VCaP (cell line): ENCODE measurements at regions not wholly inside any gene's neighbourhood (a gene's known extent, or its start where the extent isn't known, plus 50 kb on each side); places are given as distances from the start of the nearest gene placed in this dataset.

Experiments used
- H3K27ac ChIP-seq: fragments of 450-650 bp; 2 replicates; pipeline ENCODE4 v1.5.1; 2017
- TF ChIP-seq, protein P1 (sequence below): fragments of 450-650 bp; conservative IDR thresholded peaks from 2 replicates; pipeline ENCODE4 v1.5.1; 2017; ENCODE audit warnings: mild to moderate bottlenecking, moderate library complexity

DNA sequence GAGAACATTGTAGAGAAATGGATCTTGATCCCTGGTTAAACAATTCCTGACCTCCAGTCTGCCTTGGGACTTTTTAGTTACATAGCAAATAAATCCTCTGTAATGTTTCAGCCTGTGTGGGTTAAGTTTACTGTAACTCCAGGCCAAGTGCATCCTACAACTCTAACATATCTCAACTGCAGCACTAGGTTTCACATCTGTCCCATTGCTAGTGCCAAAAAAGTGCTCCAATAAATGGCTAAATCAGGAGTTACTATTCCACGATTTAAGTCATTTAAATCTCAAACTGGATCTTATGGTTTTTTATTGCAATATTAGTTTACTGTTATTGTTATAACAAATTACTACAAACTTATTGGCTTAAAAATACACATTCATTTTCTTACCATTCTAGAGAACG, 479.6 kb downstream of the GPAM start:
- TF ChIP-seq, protein P1, sequence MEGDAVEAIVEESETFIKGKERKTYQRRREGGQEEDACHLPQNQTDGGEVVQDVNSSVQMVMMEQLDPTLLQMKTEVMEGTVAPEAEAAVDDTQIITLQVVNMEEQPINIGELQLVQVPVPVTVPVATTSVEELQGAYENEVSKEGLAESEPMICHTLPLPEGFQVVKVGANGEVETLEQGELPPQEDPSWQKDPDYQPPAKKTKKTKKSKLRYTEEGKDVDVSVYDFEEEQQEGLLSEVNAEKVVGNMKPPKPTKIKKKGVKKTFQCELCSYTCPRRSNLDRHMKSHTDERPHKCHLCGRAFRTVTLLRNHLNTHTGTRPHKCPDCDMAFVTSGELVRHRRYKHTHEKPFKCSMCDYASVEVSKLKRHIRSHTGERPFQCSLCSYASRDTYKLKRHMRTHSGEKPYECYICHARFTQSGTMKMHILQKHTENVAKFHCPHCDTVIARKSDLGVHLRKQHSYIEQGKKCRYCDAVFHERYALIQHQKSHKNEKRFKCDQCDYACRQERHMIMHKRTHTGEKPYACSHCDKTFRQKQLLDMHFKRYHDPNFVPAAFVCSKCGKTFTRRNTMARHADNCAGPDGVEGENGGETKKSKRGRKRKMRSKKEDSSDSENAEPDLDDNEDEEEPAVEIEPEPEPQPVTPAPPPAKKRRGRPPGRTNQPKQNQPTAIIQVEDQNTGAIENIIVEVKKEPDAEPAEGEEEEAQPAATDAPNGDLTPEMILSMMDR, result no peak
- H3K27ac ChIP-seq, result no peak overlapping the region

DNA sequence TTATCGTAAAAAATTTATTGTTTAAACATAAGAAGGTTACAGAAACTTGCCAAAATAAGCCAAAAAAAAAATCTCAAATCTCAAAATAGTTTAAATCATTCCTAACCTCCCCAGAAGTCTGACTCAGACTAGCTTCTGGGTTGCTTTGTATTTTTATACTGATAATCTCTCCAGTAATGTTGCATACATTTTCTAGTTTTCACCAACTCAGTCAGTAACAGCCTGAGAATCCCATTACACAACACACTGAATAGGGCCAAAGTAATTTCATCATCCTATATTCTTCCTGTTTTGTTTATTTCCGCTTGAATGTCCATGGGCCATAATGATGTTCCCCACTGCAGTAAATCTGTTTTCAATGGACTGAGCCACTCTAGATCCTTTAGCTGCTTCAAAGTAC, 478.5 kb downstream of the GPAM start:
- TF ChIP-seq, protein P1, result no peak
- H3K27ac ChIP-seq, result no peak overlapping the region

DNA sequence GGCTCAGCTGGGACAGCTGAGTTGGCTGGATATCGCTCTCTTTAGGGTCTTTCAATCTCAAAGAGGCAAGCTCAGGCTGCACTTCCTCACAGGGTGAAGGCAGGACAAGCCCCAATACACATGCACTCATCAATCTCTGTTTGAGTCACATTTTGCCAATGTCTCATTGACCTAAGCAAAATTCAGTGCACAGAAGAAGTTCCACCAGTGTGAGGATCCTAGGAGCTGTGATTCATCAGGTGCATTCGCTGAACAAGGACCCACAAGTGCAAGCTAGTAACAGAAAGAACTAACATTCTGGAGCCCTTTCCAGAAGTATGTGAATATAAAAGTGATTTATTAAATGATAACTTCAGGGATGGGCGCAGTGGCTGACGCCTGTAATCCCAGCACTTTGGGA, 477.2 kb downstream of the GPAM start:
- TF ChIP-seq, protein P1, result no peak
- H3K27ac ChIP-seq, result no peak overlapping the region

DNA sequence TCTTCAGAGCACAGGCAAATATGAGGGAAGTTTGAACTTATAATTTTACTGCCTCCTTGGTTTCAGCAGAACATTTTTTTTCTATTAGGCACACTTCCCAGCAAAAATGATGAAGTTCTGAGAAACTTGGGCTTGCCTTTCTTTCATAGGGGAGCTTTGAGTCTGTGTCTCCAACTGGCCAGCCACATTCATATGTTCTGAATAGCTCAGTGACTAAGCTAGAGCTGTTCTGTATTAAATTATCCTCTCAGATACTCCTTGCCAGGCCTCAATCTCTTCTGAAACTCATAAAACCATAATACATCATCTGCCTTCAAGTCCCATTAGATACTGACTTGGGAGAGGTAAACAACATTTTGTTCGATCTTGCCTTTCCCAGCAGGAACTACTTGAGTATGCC, 476.5 kb downstream of the GPAM start:
- TF ChIP-seq, protein P1, result no peak
- no peak overlapping the region for H3K27ac ChIP-seq

DNA sequence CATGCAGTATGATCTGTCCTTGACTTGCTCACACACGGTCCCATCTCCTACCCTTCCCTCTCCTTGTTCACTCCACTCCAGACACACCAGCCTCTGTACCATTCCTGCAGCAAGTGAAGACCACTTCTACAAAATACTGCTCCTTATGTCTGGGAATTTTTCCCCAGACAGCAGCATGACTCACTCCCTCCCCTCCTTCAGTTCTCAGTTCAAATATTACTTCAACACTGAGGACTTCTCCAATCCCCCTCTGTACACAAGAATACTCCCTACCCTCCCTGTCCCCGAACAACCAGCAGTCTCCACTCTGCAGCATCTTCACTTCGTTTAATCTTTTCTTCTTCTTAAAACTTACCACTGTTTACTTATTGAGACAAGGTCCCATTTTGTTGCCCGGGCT, 474.0 kb downstream of the GPAM start:
- no peak overlapping the region for H3K27ac ChIP-seq
- TF ChIP-seq, protein P1, result no peak

DNA sequence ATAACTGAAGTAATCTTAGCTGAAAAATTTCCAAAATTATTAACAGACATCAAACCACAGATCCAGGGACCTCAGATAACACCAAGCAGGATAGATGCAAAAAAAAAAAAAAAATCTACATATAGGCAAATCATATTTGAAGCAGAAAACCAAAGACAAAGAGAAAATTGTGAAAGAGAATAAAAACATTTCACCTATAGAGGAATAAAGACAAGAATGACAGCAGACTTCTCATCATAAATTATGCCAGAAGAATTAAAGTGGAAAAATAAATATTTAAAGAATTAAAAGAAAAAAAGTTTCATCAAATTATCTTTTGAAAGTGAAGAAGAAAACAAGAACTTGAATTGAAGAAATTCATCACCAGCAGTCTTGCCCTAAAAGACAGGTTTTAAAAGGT, 467.5 kb downstream of the GPAM start:
- H3K27ac ChIP-seq, result no peak overlapping the region
- TF ChIP-seq, protein P1, result no peak

DNA sequence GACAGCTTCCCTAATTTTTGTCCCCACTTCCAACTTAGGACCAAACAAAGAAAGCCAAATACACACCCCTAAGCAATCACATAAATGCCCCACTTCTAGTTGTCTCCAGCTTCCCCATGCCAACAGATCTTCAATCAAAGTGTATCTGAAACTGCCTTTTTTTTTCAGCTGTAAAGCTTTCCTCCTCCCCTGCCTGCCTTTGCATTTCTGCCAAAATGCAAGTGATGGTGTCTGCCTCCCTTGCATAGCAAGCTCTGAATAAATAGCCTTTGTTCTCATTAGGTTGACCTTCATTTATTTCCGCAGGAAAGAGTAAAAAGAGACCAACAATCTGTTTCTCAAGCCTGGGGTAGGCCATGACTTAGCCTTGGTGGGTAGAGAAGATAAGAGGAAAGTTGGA, 459.4 kb downstream of the GPAM start:
- H3K27ac ChIP-seq, result no peak overlapping the region
- TF ChIP-seq, protein P1, result no peak

DNA sequence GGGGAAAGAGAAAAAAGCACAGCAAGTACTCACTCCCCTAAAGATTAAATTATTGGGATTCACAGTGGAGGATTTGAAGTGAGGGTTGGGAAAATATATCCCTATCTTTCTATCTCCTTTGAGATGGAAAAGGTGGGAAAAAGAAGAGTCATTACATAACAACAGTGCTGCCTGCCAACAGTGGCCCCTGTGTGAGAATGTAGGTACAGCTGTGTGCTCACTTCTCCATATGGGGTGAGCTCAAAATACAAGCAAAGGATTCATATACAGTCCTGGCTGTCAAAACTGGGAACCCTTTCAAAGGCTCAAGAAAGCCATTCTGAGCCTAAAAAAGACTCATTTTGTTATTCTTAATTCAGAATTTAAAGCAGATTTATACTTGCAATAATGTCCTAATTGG, 458.5 kb downstream of the GPAM start:
- no peak overlapping the region for H3K27ac ChIP-seq
- TF ChIP-seq, protein P1, result no peak
